Upper lobe of left lung (tissue), 6 donors: ENCODE measurements at regions not wholly inside any gene's neighbourhood (a gene's known extent, or its start where the extent isn't known, plus 50 kb on each side); places are given as distances from the start of the nearest gene placed in this dataset.

ENCODE experiments used
- ATAC-seq, 2 donors: fragments of 200-7000 bp; cut with Tn5 transposase; one replicate each; pipeline ENCODE4 v1.9.1; 2022; ENCODE audit warnings: mild to moderate bottlenecking in 2 of 2, moderate library complexity in 2 of 2; ENCODE audit not compliant: low FRiP score in 2 of 2
- DNase-seq, 2 donors: peaks; one replicate each; pipeline ENCODE4 v3.0.0-alpha.2; 2019 to 2020
- H3K27ac ChIP-seq, 4 donors: fragments of 200-600 bp; sonication (generic); one replicate each; pipeline ENCODE4 v1.5.1; 2016 to 2019
- H3K27me3 ChIP-seq, 4 donors: fragments of 200-600 bp; sonication (generic); one replicate each; pipeline ENCODE4 v1.5.1; 2017 to 2019
- H3K36me3 ChIP-seq, 4 donors: fragments of 200-600 bp; sonication (generic); one replicate each; pipeline ENCODE4 v1.5.1; 2016 to 2019
- H3K4me1 ChIP-seq, 4 donors: fragments of 200-600 bp; sonication (generic); one replicate each; pipeline ENCODE4 v1.5.1; 2018 to 2019
- H3K4me3 ChIP-seq, 4 donors: fragments of 200-600 bp; sonication (generic); one replicate each; pipeline ENCODE4 v1.5.1; 2017 to 2019; ENCODE audit warnings: mild to moderate bottlenecking in 2 of 4, moderate library complexity in 1 of 4
- H3K9me3 ChIP-seq, 4 donors: fragments of 200-600 bp; sonication (generic); one replicate each; pipeline ENCODE4 v1.5.1; 2018 to 2019
- EP300 ChIP-seq, 4 donors: sonication (generic); formaldehyde crosslinking; IDR thresholded peaks; one replicate each; pipeline ENCODE4 v1.5.1; 2017; ENCODE audit warnings: antibody characterized with exemption in 4 of 4, control low read depth in 2 of 4
- POLR2A ChIP-seq, 4 donors: fragments of 450-650 bp; IDR thresholded peaks; one replicate each; pipeline ENCODE4 v1.5.1; 2016 to 2017; ENCODE audit warnings: antibody characterized with exemption in 4 of 4, mild to moderate bottlenecking in 2 of 4
- POLR2AphosphoS5 ChIP-seq, 2 donors: sonication (generic); formaldehyde crosslinking; IDR thresholded peaks; one replicate each; pipeline ENCODE4 v1.5.1; 2017; ENCODE audit warnings: antibody characterized with exemption in 2 of 2
- WGBS, 2 donors: methylation state at CpG; one replicate each; pipeline ENCODE4 v1.1.5; 2017 to 2018; 5-methylcytosine and 5-hydroxymethylcytosine counted together
- TF ChIP-seq, protein P1 (sequence below), 6 experiments: fragments of 450-650 bp in 4 of 6; fragments of 200-600 bp in 2 of 6; sonication (generic) in 2 of 6; IDR thresholded peaks; one replicate each; pipeline ENCODE4 v1.5.1; 2016 to 2019; ENCODE audit warnings: antibody characterized with exemption in 6 of 6
- donor health status: DM: no; HTN: no; CAD: no; lungs with moderate emphysema.
- donor health status: DM: no; HTN: yes; CAD: no; lungs with severe emphysema.

DNA sequence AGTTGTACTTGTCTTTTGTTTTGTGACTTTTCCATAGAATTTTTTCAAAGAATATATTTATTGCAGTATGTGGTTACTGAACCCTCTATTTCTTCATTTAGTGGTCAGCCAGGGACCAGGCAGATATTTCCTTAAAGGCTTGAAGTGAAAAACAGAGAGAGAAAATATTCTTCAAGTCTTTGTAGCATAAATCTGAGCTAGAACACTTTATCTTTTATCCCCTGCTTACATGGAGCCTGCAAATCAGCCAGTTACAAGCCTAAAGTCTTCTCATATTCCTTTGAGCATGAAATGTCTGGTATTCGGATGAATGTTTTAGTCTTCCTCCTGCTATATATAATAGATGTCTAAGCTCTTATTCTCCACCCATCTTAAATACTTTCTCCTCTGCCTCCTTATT lies 1557.5 kb upstream of the ACVR2A start:
- no peaks in the 10 kb centered on the region for H3K36me3 ChIP-seq
- no peak for DNase-seq
- no peak overlapping the region for H3K27ac ChIP-seq
- TF ChIP-seq POLR2A (IDR thresholded peaks at IDR 0.05) = no peak
- TF ChIP-seq, protein P1, sequence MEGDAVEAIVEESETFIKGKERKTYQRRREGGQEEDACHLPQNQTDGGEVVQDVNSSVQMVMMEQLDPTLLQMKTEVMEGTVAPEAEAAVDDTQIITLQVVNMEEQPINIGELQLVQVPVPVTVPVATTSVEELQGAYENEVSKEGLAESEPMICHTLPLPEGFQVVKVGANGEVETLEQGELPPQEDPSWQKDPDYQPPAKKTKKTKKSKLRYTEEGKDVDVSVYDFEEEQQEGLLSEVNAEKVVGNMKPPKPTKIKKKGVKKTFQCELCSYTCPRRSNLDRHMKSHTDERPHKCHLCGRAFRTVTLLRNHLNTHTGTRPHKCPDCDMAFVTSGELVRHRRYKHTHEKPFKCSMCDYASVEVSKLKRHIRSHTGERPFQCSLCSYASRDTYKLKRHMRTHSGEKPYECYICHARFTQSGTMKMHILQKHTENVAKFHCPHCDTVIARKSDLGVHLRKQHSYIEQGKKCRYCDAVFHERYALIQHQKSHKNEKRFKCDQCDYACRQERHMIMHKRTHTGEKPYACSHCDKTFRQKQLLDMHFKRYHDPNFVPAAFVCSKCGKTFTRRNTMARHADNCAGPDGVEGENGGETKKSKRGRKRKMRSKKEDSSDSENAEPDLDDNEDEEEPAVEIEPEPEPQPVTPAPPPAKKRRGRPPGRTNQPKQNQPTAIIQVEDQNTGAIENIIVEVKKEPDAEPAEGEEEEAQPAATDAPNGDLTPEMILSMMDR (IDR thresholded peaks at IDR 0.05) = no peak
- no peak for TF ChIP-seq POLR2AphosphoS5 (IDR thresholded peaks at IDR 0.05)
- TF ChIP-seq EP300 (IDR thresholded peaks at IDR 0.05) = no peak
- H3K27me3 ChIP-seq = no peaks in the 10 kb centered on the region
- no peak overlapping the region for H3K4me3 ChIP-seq
- no peak for ATAC-seq
- H3K4me1 ChIP-seq = no peaks in the 10 kb centered on the region
- no peaks in the 10 kb centered on the region for H3K9me3 ChIP-seq
- WGBS, 2 donors = 78 to 100% methylated on average over 1 of the region's 1 CpG

DNA sequence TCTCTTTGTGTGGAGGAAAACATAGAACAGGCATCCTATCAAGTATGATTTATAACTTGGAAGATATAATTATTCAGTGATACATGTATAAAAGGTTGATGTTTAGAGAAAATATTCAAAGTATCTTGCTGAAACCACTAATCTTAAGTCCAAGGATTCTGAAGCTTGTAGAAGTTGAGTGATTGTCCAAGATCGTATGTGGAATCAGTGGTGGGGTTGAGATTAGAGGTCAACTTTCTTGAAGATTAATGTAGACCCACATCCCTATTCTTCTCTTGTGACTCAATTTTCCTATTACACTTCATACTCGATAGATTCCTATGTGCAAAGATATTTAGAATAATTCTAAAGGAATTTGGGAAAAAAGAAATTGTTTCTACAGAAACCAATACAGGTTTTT lies 1565.9 kb upstream of the ACVR2A start:
- DNase-seq = no peak
- no peak for TF ChIP-seq EP300 (IDR thresholded peaks at IDR 0.05)
- no peak for TF ChIP-seq POLR2AphosphoS5 (IDR thresholded peaks at IDR 0.05)
- TF ChIP-seq POLR2A (IDR thresholded peaks at IDR 0.05) = no peak
- TF ChIP-seq, protein P1 (IDR thresholded peaks at IDR 0.05) = no peak
- Histone ChIP-seq H3K4me3 (no peak overlapping the region), H3K36me3 (no peaks in the 10 kb centered on the region), H3K27me3 (no peaks in the 10 kb centered on the region), H3K4me1 (no peaks in the 10 kb centered on the region), H3K9me3 (no peaks in the 10 kb centered on the region), H3K27ac (no peak overlapping the region)
- WGBS, 2 donors = 88 to 95% methylated on average over 2 of the region's 2 CpGs
- ATAC-seq = no peak

- ATAC-seq (no peak), DNase-seq (no peak)
- no peaks in the 10 kb centered on the region for H3K9me3 ChIP-seq
- H3K4me3 ChIP-seq = no peak overlapping the region
- H3K36me3 ChIP-seq = no peaks in the 10 kb centered on the region
- H3K27ac ChIP-seq = no peak overlapping the region
- no peaks in the 10 kb centered on the region for H3K27me3 ChIP-seq
- TF ChIP-seq EP300 (IDR thresholded peaks at IDR 0.05) (no peak), POLR2A (IDR thresholded peaks at IDR 0.05) (no peak)
- no peaks in the 10 kb centered on the region for H3K4me1 ChIP-seq
Observed at GRCh38 chr2:146271131-146271831, 1573.5 kb upstream of the ACVR2A start.

DNA sequence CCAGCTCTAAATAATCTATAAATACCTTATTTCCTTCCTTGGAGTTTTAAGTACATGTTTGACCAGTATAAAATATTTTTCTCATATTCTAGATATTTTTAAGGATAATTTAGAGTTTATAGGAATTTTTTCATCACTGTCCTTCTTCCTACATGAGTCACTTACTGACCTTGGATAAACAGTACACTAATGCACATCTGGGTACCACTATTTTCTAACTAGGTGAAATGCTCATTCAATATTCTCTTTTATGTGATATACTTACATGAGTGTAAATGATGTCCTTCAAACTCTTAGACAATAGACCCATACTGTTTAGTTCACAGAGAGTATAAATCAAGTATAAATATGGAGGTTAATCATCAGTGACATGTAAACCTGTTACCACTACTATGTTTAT lies 1574.2 kb upstream of the ACVR2A start:
- Histone ChIP-seq H3K36me3 (no peaks in the 10 kb centered on the region), H3K4me3 (no peak overlapping the region), H3K4me1 (no peaks in the 10 kb centered on the region), H3K9me3 (no peaks in the 10 kb centered on the region), H3K27ac (no peak overlapping the region), H3K27me3 (no peaks in the 10 kb centered on the region)
- DNase-seq = no peak
- no peak for ATAC-seq
- TF ChIP-seq POLR2AphosphoS5 (IDR thresholded peaks at IDR 0.05) = no peak
- no peak for TF ChIP-seq POLR2A (IDR thresholded peaks at IDR 0.05)
- TF ChIP-seq EP300 (IDR thresholded peaks at IDR 0.05) = no peak
- TF ChIP-seq, protein P1 (IDR thresholded peaks at IDR 0.05) = no peak

DNA sequence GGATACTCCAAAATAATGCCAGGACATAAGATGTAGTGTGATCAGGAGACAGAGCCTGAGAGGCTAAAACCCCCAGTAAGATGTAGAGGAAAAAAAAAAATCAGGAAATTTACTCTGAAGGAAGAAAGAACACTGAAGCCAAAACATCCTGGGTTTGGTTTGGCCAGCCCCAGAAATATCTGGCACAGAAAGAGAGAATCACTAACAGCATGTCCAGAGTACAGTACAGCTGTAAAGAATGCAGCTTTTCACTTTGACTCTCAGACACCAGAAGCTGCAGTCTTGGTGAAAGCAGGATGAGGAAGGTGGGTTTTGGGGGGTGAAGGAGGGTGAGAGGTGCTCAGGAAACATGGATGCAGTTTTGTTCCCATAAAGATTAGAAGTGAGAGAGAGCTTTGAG lies 1577.7 kb upstream of the ACVR2A start:
- H3K4me3 ChIP-seq = no peak overlapping the region
- no peaks in the 10 kb centered on the region for H3K36me3 ChIP-seq
- no peaks in the 10 kb centered on the region for H3K27me3 ChIP-seq
- no peaks in the 10 kb centered on the region for H3K4me1 ChIP-seq
- DNase-seq (no peak), ATAC-seq (no peak)
- no peaks in the 10 kb centered on the region for H3K9me3 ChIP-seq
- no peak overlapping the region for H3K27ac ChIP-seq
- TF ChIP-seq POLR2AphosphoS5 (IDR thresholded peaks at IDR 0.05) = no peak
- no peak for TF ChIP-seq POLR2A (IDR thresholded peaks at IDR 0.05)

- no peaks in the 10 kb centered on the region for H3K9me3 ChIP-seq
- WGBS, 2 donors = 77 to 88% methylated on average over 6 of the region's 6 CpGs
- no peaks in the 10 kb centered on the region for H3K27me3 ChIP-seq
- TF ChIP-seq POLR2AphosphoS5 (IDR thresholded peaks at IDR 0.05) = no peak
- TF ChIP-seq, protein P1 (IDR thresholded peaks at IDR 0.05) = no peak
- TF ChIP-seq EP300 (IDR thresholded peaks at IDR 0.05) = no peak
- no peak for TF ChIP-seq POLR2A (IDR thresholded peaks at IDR 0.05)
- DNase-seq (no peak), ATAC-seq (no peak)
- no peaks in the 10 kb centered on the region for H3K4me1 ChIP-seq
- H3K36me3 ChIP-seq = no peaks in the 10 kb centered on the region
- no peak overlapping the region for H3K4me3 ChIP-seq
- H3K27ac ChIP-seq = no peak overlapping the region
Observed at GRCh38 chr2:146265656-146266055, 1579.2 kb upstream of the ACVR2A start.
